Astrocyte (in vitro differentiated cells and primary cell): ENCODE measurements at regions not wholly inside any gene's neighbourhood (a gene's known extent, or its start where the extent isn't known, plus 50 kb on each side); places are given as distances from the start of the nearest gene placed in this dataset.

Experiments used
- DNase-seq: peaks from one replicate; pipeline ENCODE4 v3.0.0-alpha.2; 2010; ENCODE audit warnings: low read depth
- FAIRE-seq: peaks from 2 replicates; lab custom pipeline; 2011; peaks lifted over from hg19 to GRCh38; lab: Jason Lieb, UNC
- H2AFZ ChIP-seq: 2 replicates; pipeline ENCODE4 v1.6.0; 2012; ENCODE audit warnings: low read depth, low read length, inconsistent platforms
- H3K27ac ChIP-seq: 2 replicates; pipeline ENCODE4 v1.5.1; 2011; ENCODE audit warnings: low read depth, low read length, inconsistent platforms
- H3K27me3 ChIP-seq: 2 replicates; pipeline ENCODE4 v1.6.0; 2011; ENCODE audit warnings: low read length, inconsistent platforms; ENCODE audit not compliant: insufficient read depth
- H3K36me3 ChIP-seq: 2 replicates; pipeline ENCODE4 v1.5.1; 2011; ENCODE audit warnings: low read length, inconsistent platforms; ENCODE audit not compliant: insufficient read depth
- H3K4me1 ChIP-seq: 2 replicates; pipeline ENCODE4 v1.5.1; 2011; ENCODE audit warnings: low read length, inconsistent platforms; ENCODE audit not compliant: insufficient read depth
- H3K4me2 ChIP-seq: 2 replicates; pipeline ENCODE4 v1.6.0; 2012; ENCODE audit warnings: low read length, inconsistent platforms
- H3K4me3 ChIP-seq: 2 replicates; pipeline ENCODE4 v1.5.1; 2011; ENCODE audit warnings: low read depth, mild to moderate bottlenecking, low read length, inconsistent platforms; ENCODE audit not compliant: insufficient read depth
- H3K79me2 ChIP-seq: 2 replicates; pipeline ENCODE4 v1.6.0; 2012; ENCODE audit warnings: mild to moderate bottlenecking, low read length, inconsistent platforms; ENCODE audit not compliant: insufficient read depth
- H3K9ac ChIP-seq: 2 replicates; pipeline ENCODE4 v1.6.0; 2012; ENCODE audit warnings: mild to moderate bottlenecking, low read length, inconsistent platforms
- H3K9me3 ChIP-seq: 2 replicates; pipeline ENCODE4 v1.5.1; 2012; ENCODE audit warnings: low read depth, mild to moderate bottlenecking, low read length, inconsistent platforms; ENCODE audit not compliant: insufficient read depth
- H4K20me1 ChIP-seq: 2 replicates; pipeline ENCODE4 v1.6.0; 2012; ENCODE audit warnings: low read length, inconsistent platforms; ENCODE audit not compliant: insufficient read depth
- H3K27ac Mint-ChIP-seq: one replicate; pipeline ENCODE4 v1.8.0; 2021; ENCODE audit warnings: mild to moderate bottlenecking, mixed read lengths; ENCODE audit not compliant: unreplicated experiment
- H3K27me3 Mint-ChIP-seq: one replicate; pipeline ENCODE4 v1.8.0; 2021; ENCODE audit warnings: low read depth, mixed read lengths; ENCODE audit not compliant: unreplicated experiment
- H3K36me3 Mint-ChIP-seq: one replicate; pipeline ENCODE4 v1.8.0; 2021; ENCODE audit warnings: low read depth, mixed read lengths; ENCODE audit not compliant: unreplicated experiment
- H3K4me1 Mint-ChIP-seq: one replicate; pipeline ENCODE4 v1.8.0; 2021; ENCODE audit warnings: low read depth, mixed read lengths; ENCODE audit not compliant: unreplicated experiment
- H3K4me3 Mint-ChIP-seq: one replicate; pipeline ENCODE4 v1.8.0; 2021; ENCODE audit warnings: mild to moderate bottlenecking, moderate library complexity, mixed read lengths; ENCODE audit not compliant: unreplicated experiment
- H3K9me3 Mint-ChIP-seq: one replicate; pipeline ENCODE4 v1.8.0; 2021; ENCODE audit warnings: mild to moderate bottlenecking, mixed read lengths; ENCODE audit not compliant: unreplicated experiment
- CTCF ChIP-seq: IDR thresholded peaks from 2 replicates; pipeline ENCODE4 v1.5.1; 2011; ENCODE audit warnings: low read depth, mild to moderate bottlenecking, inconsistent platforms, low read length, moderate library complexity; ENCODE audit not compliant: insufficient read depth
- EZH2 ChIP-seq: IDR thresholded peaks from 2 replicates; pipeline ENCODE4 v1.6.1; 2012; ENCODE audit warnings: mild to moderate bottlenecking, low read length, inconsistent platforms; ENCODE audit not compliant: insufficient read depth

GRCh38 chr2:18907508-18907907, 318.1 kb upstream of the NT5C1B start:
- Mint-ChIP-seq H3K4me3 (no peak overlapping the region), H3K27me3 (no peaks in the 10 kb centered on the region), H3K4me1 (peaks cover 19% of the 10 kb centered on the region), H3K9me3 (peaks cover 3% of the 10 kb centered on the region), H3K27ac (no peak overlapping the region), H3K36me3 (no peaks in the 10 kb centered on the region)
- H4K20me1 ChIP-seq: no peaks in the 10 kb centered on the region
- peaks cover 10% of the 10 kb centered on the region for H3K4me1 ChIP-seq
- TF ChIP-seq CTCF: no peak
- TF ChIP-seq EZH2: no peak
- no peaks in the 10 kb centered on the region for H3K79me2 ChIP-seq
- FAIRE-seq: no peak
- no peak overlapping the region for H3K4me3 ChIP-seq
- no peaks in the 10 kb centered on the region for H3K9me3 ChIP-seq
- DNase-seq: no peak
- H3K36me3 ChIP-seq: no peaks in the 10 kb centered on the region
- H2AFZ ChIP-seq: no peak overlapping the region
- H3K4me2 ChIP-seq: no peak overlapping the region
- H3K27me3 ChIP-seq: no peaks in the 10 kb centered on the region
- no peak overlapping the region for H3K27ac ChIP-seq
- no peak overlapping the region for H3K9ac ChIP-seq

DNA sequence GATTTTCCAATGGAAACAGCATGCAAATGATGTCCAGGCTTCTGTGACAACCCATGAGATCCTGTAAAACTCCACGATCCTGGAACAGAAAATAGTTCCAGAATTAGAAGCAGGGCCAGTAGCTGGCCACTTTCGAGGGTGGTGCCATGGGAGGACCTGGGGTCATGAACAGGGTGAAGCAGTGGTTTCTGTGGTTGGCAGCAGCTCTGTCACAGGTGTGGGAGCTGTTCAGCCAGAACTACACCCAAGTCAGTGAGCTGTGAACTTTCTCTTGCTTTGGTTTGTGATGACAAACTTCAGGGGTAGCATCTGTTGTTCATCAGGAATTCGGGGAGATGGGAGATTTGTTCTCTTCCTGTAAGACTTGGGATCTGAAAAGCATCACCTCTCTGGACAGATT, 314.4 kb upstream of the NT5C1B start:
- H3K4me1 ChIP-seq: no peaks in the 10 kb centered on the region
- no peaks in the 10 kb centered on the region for H3K9me3 ChIP-seq
- Mint-ChIP-seq H3K4me3 (no peak overlapping the region), H3K4me1 (peaks cover 6% of the 10 kb centered on the region), H3K27me3 (peaks cover 3% of the 10 kb centered on the region), H3K27ac (no peak overlapping the region), H3K9me3 (peaks cover 3% of the 10 kb centered on the region), H3K36me3 (no peaks in the 10 kb centered on the region)
- FAIRE-seq (no peak), DNase-seq (no peak)
- no peak overlapping the region for H3K27ac ChIP-seq
- no peak overlapping the region for H3K4me3 ChIP-seq
- no peaks in the 10 kb centered on the region for H3K36me3 ChIP-seq
- H4K20me1 ChIP-seq: no peaks in the 10 kb centered on the region
- no peaks in the 10 kb centered on the region for H3K27me3 ChIP-seq
- no peak overlapping the region for H2AFZ ChIP-seq
- TF ChIP-seq CTCF (no peak), EZH2 (no peak)
- no peak overlapping the region for H3K9ac ChIP-seq
- no peaks in the 10 kb centered on the region for H3K79me2 ChIP-seq
- no peak overlapping the region for H3K4me2 ChIP-seq

DNA sequence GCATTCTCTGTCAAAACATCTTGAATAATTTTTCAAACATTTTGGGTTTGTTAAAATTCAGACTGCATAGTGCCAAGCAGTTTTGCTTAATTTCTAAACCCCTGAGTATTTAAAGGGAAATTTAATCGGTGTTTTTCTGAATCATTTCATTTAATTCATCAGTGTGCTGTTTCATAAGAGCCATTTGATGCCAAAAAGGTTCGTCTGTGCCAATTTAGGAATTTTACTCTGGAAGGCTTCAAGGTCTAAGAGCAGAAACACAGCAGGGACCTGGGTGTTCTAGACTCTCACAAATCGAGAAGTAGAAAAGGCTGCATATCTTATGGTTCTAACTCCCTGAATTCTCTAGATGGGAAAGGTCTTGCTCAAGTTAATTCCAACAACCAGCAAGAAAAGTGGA, 311.9 kb upstream of the NT5C1B start:
- Mint-ChIP-seq H3K27ac (no peak overlapping the region), H3K4me3 (no peak overlapping the region), H3K36me3 (no peaks in the 10 kb centered on the region), H3K27me3 (peaks cover 6% of the 10 kb centered on the region), H3K4me1 (peaks cover 2% of the 10 kb centered on the region), H3K9me3 (peaks cover 3% of the 10 kb centered on the region)
- Histone ChIP-seq H3K36me3 (no peaks in the 10 kb centered on the region), H3K4me3 (no peak overlapping the region), H3K9me3 (no peaks in the 10 kb centered on the region), H2AFZ (no peak overlapping the region), H3K27me3 (no peaks in the 10 kb centered on the region), H3K79me2 (no peaks in the 10 kb centered on the region), H3K4me2 (no peak overlapping the region), H3K4me1 (no peaks in the 10 kb centered on the region), H3K9ac (no peak overlapping the region), H4K20me1 (no peaks in the 10 kb centered on the region), H3K27ac (no peak overlapping the region)
- DNase-seq (no peak), FAIRE-seq (no peak)
- TF ChIP-seq EZH2 (no peak), CTCF (no peak)
